ENCODE measurements at regions not wholly inside any gene's neighbourhood (a gene's known extent, or its start where the extent isn't known, plus 50 kb on each side); places are given as distances from the start of the nearest gene placed in this dataset.

GRCh38 chr3:5826467-5826866, 639.0 kb downstream of the EDEM1 start:
- H3K27me3 ChIP-seq (ENCODE audit: low read length), result no peaks in the 10 kb centered on the region
- no peak overlapping the region for H3K4me2 ChIP-seq (ENCODE audit: low read depth, low read length, poor library complexity, severe bottlenecking)
- H4K20me1 ChIP-seq (ENCODE audit: low read depth, low read length), result no peaks in the 10 kb centered on the region
- no peak overlapping the region for H3K4me3 ChIP-seq (ENCODE audit: insufficient read depth, low read length, poor library complexity, severe bottlenecking)
- H3K27ac ChIP-seq (ENCODE audit: low read depth, low read length), result no peak overlapping the region
- H2AFZ ChIP-seq (ENCODE audit: low read depth, low read length, severe bottlenecking), result no peak overlapping the region
- no peaks in the 10 kb centered on the region for H3K79me2 ChIP-seq (ENCODE audit: insufficient read depth, low read length)
- H3K9me2 ChIP-seq (replicated peaks; ENCODE audit: insufficient read depth, low read length), result no peaks in the 10 kb centered on the region
- no peaks in the 10 kb centered on the region for H3K36me3 ChIP-seq (ENCODE audit: low read length)
- no peaks in the 10 kb centered on the region for H3F3A ChIP-seq (ENCODE audit: insufficient read depth)
- TF ChIP-seq CTCF (IDR thresholded peaks at IDR 0.05; ENCODE audit: insufficient read depth, low read length, poor library complexity, severe bottlenecking), result no peak
- TF ChIP-seq EZH2phosphoT487 (conservative IDR thresholded peaks at IDR 0.05; ENCODE audit: low read length), result no peak
- no peaks in the 10 kb centered on the region for H3K9me3 ChIP-seq (ENCODE audit: insufficient read depth, low read length)
- no peak overlapping the region for H3K9ac ChIP-seq (ENCODE audit: low read length)

GRCh38 chr3:5828251-5828650, 640.7 kb downstream of the EDEM1 start:
- H3K9ac ChIP-seq (ENCODE audit: low read length), result no peak overlapping the region
- TF ChIP-seq EZH2phosphoT487 (conservative IDR thresholded peaks at IDR 0.05; ENCODE audit: low read length) (no peak), CTCF (IDR thresholded peaks at IDR 0.05; ENCODE audit: insufficient read depth, low read length, poor library complexity, severe bottlenecking) (no peak)

GRCh38 chr3:5840056-5840455, 652.5 kb downstream of the EDEM1 start:
- TF ChIP-seq CTCF (IDR thresholded peaks at IDR 0.05; ENCODE audit: insufficient read depth, low read length, poor library complexity, severe bottlenecking) (no peak), EZH2phosphoT487 (conservative IDR thresholded peaks at IDR 0.05; ENCODE audit: low read length) (no peak)
- Histone ChIP-seq H3K4me2 (ENCODE audit: low read depth, low read length, poor library complexity, severe bottlenecking) (no peak overlapping the region), H3K27me3 (ENCODE audit: low read length) (no peaks in the 10 kb centered on the region), H3K27ac (ENCODE audit: low read depth, low read length) (no peak overlapping the region), H3K36me3 (ENCODE audit: low read length) (no peaks in the 10 kb centered on the region), H2AFZ (ENCODE audit: low read depth, low read length, severe bottlenecking) (no peak overlapping the region), H3K79me2 (ENCODE audit: insufficient read depth, low read length) (no peaks in the 10 kb centered on the region), H3K4me3 (ENCODE audit: insufficient read depth, low read length, poor library complexity, severe bottlenecking) (no peak overlapping the region), H3F3A (ENCODE audit: insufficient read depth) (no peaks in the 10 kb centered on the region), H3K9me2 (replicated peaks; ENCODE audit: insufficient read depth, low read length) (no peaks in the 10 kb centered on the region), H4K20me1 (ENCODE audit: low read depth, low read length) (no peaks in the 10 kb centered on the region), H3K9ac (ENCODE audit: low read length) (no peak overlapping the region), H3K9me3 (ENCODE audit: insufficient read depth, low read length) (no peaks in the 10 kb centered on the region)

More at GRCh38 chr3:5828251-5828650, 640.7 kb downstream of the EDEM1 start:
- H3K9me2 ChIP-seq (replicated peaks; ENCODE audit: insufficient read depth, low read length), result no peaks in the 10 kb centered on the region
- H3K36me3 ChIP-seq (ENCODE audit: low read length), result no peaks in the 10 kb centered on the region
- H3K4me3 ChIP-seq (ENCODE audit: insufficient read depth, low read length, poor library complexity, severe bottlenecking), result no peak overlapping the region
- H3K4me2 ChIP-seq (ENCODE audit: low read depth, low read length, poor library complexity, severe bottlenecking), result no peak overlapping the region
- no peak overlapping the region for H3K27ac ChIP-seq (ENCODE audit: low read depth, low read length)
- no peaks in the 10 kb centered on the region for H3K9me3 ChIP-seq (ENCODE audit: insufficient read depth, low read length)
- no peaks in the 10 kb centered on the region for H3K27me3 ChIP-seq (ENCODE audit: low read length)
- no peak overlapping the region for H2AFZ ChIP-seq (ENCODE audit: low read depth, low read length, severe bottlenecking)
- no peaks in the 10 kb centered on the region for H3F3A ChIP-seq (ENCODE audit: insufficient read depth)
- H4K20me1 ChIP-seq (ENCODE audit: low read depth, low read length), result no peaks in the 10 kb centered on the region
- no peaks in the 10 kb centered on the region for H3K79me2 ChIP-seq (ENCODE audit: insufficient read depth, low read length)
